Activated CD4-positive, alpha-beta memory T cell treated with anti-CD3 and anti-CD28 coated beads, Interleukin-2, amount 10 ng/mL, durations not matched to agents 7 days and 5 days (primary cell): ENCODE measurements at regions not wholly inside any gene's neighbourhood (a gene's known extent, or its start where the extent isn't known, plus 50 kb on each side); places are given as distances from the start of the nearest gene placed in this dataset.
"Not testable (repeated sequence)": the region's sequence is repeated elsewhere in the genome, so short reads cannot be mapped to it uniquely, and the experiment has no call there.

Source experiments
- CTCF ChIA-PET: fragments of 350-600 bp; sonication (Branson Sonifier 250); formaldehyde crosslinking; loops from one replicate; lab custom pipeline; 2021; ENCODE audit warnings: antibody characterized with exemption, inconsistent platforms; lab: Charles Lee
- POLR2A ChIA-PET: fragments of 350-600 bp; sonication (Branson Sonifier 250); formaldehyde crosslinking; loops from one replicate; lab custom pipeline; 2021; ENCODE audit warnings: antibody characterized with exemption; lab: Charles Lee
- DNase-seq: peaks from one replicate; pipeline ENCODE4 v3.0.0-alpha.2; 2020
- H3K27ac Mint-ChIP-seq: one replicate; pipeline ENCODE4 v1.8.0; 2021; ENCODE audit warnings: mild to moderate bottlenecking, mixed read lengths
- H3K27me3 Mint-ChIP-seq: one replicate; pipeline ENCODE4 v1.8.0; 2021; ENCODE audit warnings: mixed read lengths
- H3K36me3 Mint-ChIP-seq: one replicate; pipeline ENCODE4 v1.8.0; 2021; ENCODE audit warnings: low read depth, mixed read lengths
- H3K4me1 Mint-ChIP-seq: one replicate; pipeline ENCODE4 v1.8.0; 2021; ENCODE audit warnings: mixed read lengths
- H3K4me3 Mint-ChIP-seq: one replicate; pipeline ENCODE4 v1.8.0; 2021; ENCODE audit warnings: mild to moderate bottlenecking, mixed read lengths
- H3K9me3 Mint-ChIP-seq: one replicate; pipeline ENCODE4 v1.8.0; 2021; ENCODE audit warnings: mixed read lengths

- Mint-ChIP-seq H3K9me3 (peaks cover 5% of the 10 kb centered on the region), H3K27me3 (no peaks in the 10 kb centered on the region), H3K4me1 (no peaks in the 10 kb centered on the region), H3K27ac (no peak overlapping the region), H3K36me3 (no peaks in the 10 kb centered on the region), H3K4me3 (no peak overlapping the region)
- POLR2A ChIA-PET = no interaction called here
- CTCF ChIA-PET = no interaction called here
- DNase-seq = no peak
Measured at GRCh38 chr14:41222581-41222980, 384.1 kb upstream of the LRFN5 start.

- H3K4me3 Mint-ChIP-seq, H3K27me3 Mint-ChIP-seq: not testable (repeated sequence)
Measured at GRCh38 chr14:41214978-41215377, 391.7 kb upstream of the LRFN5 start.

GRCh38 chr14:41201696-41202095, 405.0 kb upstream of the LRFN5 start:
- CTCF ChIA-PET = no interaction called here
- H3K9me3 Mint-ChIP-seq = no peaks in the 10 kb centered on the region
- DNase-seq = no peak
- no peak overlapping the region for H3K27ac Mint-ChIP-seq
- no peaks in the 10 kb centered on the region for H3K36me3 Mint-ChIP-seq
- no peaks in the 10 kb centered on the region for H3K27me3 Mint-ChIP-seq
- H3K4me1 Mint-ChIP-seq = no peaks in the 10 kb centered on the region
- no peak overlapping the region for H3K4me3 Mint-ChIP-seq
- POLR2A ChIA-PET = no interaction called here

More at GRCh38 chr14:41214978-41215377, 391.7 kb upstream of the LRFN5 start:
- H3K4me1 Mint-ChIP-seq, POLR2A ChIA-PET, DNase-seq, H3K36me3 Mint-ChIP-seq, H3K9me3 Mint-ChIP-seq, H3K27ac Mint-ChIP-seq, CTCF ChIA-PET: not testable (repeated sequence)

GRCh38 chr14:41187868-41188267, 418.8 kb upstream of the LRFN5 start:
- H3K27ac Mint-ChIP-seq = no peak overlapping the region
- no peaks in the 10 kb centered on the region for H3K27me3 Mint-ChIP-seq
- no peaks in the 10 kb centered on the region for H3K4me1 Mint-ChIP-seq
- no peaks in the 10 kb centered on the region for H3K36me3 Mint-ChIP-seq
- POLR2A ChIA-PET = no interaction called here
- DNase-seq = no peak
- CTCF ChIA-PET = no interaction called here
- H3K4me3 Mint-ChIP-seq = no peak overlapping the region
- peaks cover 6% of the 10 kb centered on the region for H3K9me3 Mint-ChIP-seq

- Mint-ChIP-seq H3K27ac (no peak overlapping the region), H3K4me1 (no peaks in the 10 kb centered on the region), H3K36me3 (no peaks in the 10 kb centered on the region), H3K27me3 (no peaks in the 10 kb centered on the region), H3K4me3 (no peak overlapping the region), H3K9me3 (peaks cover 4% of the 10 kb centered on the region)
- no peak for DNase-seq
- POLR2A ChIA-PET = no interaction called here
- CTCF ChIA-PET = no interaction called here
Measured at GRCh38 chr14:41171045-41171444, 435.6 kb upstream of the LRFN5 start.

GRCh38 chr14:41167040-41167439, 439.6 kb upstream of the LRFN5 start:
- CTCF ChIA-PET = no interaction called here
- POLR2A ChIA-PET = no interaction called here

GRCh38 chr14:41154143-41154807, 452.4 kb upstream of the LRFN5 start:
- no peak for DNase-seq
- no peak overlapping the region for H3K27ac Mint-ChIP-seq
- no peaks in the 10 kb centered on the region for H3K36me3 Mint-ChIP-seq
- no peaks in the 10 kb centered on the region for H3K4me1 Mint-ChIP-seq
- no peak overlapping the region for H3K4me3 Mint-ChIP-seq
- H3K27me3 Mint-ChIP-seq = no peaks in the 10 kb centered on the region
- peaks cover 5% of the 10 kb centered on the region for H3K9me3 Mint-ChIP-seq
- ChIA-PET CTCF (no interaction called here), POLR2A (no interaction called here)

More at GRCh38 chr14:41167040-41167439, 439.6 kb upstream of the LRFN5 start:
- H3K36me3 Mint-ChIP-seq = no peaks in the 10 kb centered on the region
- DNase-seq = no peak
- H3K4me3 Mint-ChIP-seq = no peak overlapping the region
- no peak overlapping the region for H3K27ac Mint-ChIP-seq
- H3K4me1 Mint-ChIP-seq = no peaks in the 10 kb centered on the region
- peaks cover 4% of the 10 kb centered on the region for H3K9me3 Mint-ChIP-seq
- no peaks in the 10 kb centered on the region for H3K27me3 Mint-ChIP-seq

- no peaks in the 10 kb centered on the region for H3K9me3 Mint-ChIP-seq
- H3K4me3 Mint-ChIP-seq = no peak overlapping the region
- H3K27ac Mint-ChIP-seq = no peak overlapping the region
- ChIA-PET POLR2A (no interaction called here), CTCF (no interaction called here)
- H3K27me3 Mint-ChIP-seq = no peaks in the 10 kb centered on the region
- no peak for DNase-seq
- H3K36me3 Mint-ChIP-seq = no peaks in the 10 kb centered on the region
- no peaks in the 10 kb centered on the region for H3K4me1 Mint-ChIP-seq
Measured at GRCh38 chr14:41146391-41146790, 460.3 kb upstream of the LRFN5 start.

GRCh38 chr14:41144370-41144769, 462.3 kb upstream of the LRFN5 start:
- CTCF ChIA-PET = no interaction called here
- Mint-ChIP-seq H3K9me3 (no peaks in the 10 kb centered on the region), H3K36me3 (no peaks in the 10 kb centered on the region), H3K4me3 (no peak overlapping the region), H3K27ac (no peak overlapping the region), H3K4me1 (no peaks in the 10 kb centered on the region), H3K27me3 (no peaks in the 10 kb centered on the region)
- no peak for DNase-seq
- POLR2A ChIA-PET = no interaction called here

GRCh38 chr14:41137741-41138140, 468.9 kb upstream of the LRFN5 start:
- DNase-seq = no peak
- Mint-ChIP-seq H3K9me3 (peaks cover 2% of the 10 kb centered on the region), H3K4me1 (no peaks in the 10 kb centered on the region), H3K27ac (no peak overlapping the region), H3K36me3 (no peaks in the 10 kb centered on the region), H3K4me3 (no peak overlapping the region), H3K27me3 (no peaks in the 10 kb centered on the region)
- POLR2A ChIA-PET = no interaction called here
- CTCF ChIA-PET = no interaction called here

- H3K4me1 Mint-ChIP-seq = no peaks in the 10 kb centered on the region
- H3K27ac Mint-ChIP-seq = no peak overlapping the region
- DNase-seq = no peak
- ChIA-PET CTCF (no interaction called here), POLR2A (no interaction called here)
- no peak overlapping the region for H3K4me3 Mint-ChIP-seq
- H3K9me3 Mint-ChIP-seq = peaks cover 4% of the 10 kb centered on the region
- H3K36me3 Mint-ChIP-seq = no peaks in the 10 kb centered on the region
- no peaks in the 10 kb centered on the region for H3K27me3 Mint-ChIP-seq
Measured at GRCh38 chr14:41130274-41130673, 476.4 kb upstream of the LRFN5 start.

- no peak overlapping the region for H3K27ac Mint-ChIP-seq
- no peak for DNase-seq
- H3K4me3 Mint-ChIP-seq = no peak overlapping the region
- no peaks in the 10 kb centered on the region for H3K27me3 Mint-ChIP-seq
- H3K9me3 Mint-ChIP-seq = no peaks in the 10 kb centered on the region
- no peaks in the 10 kb centered on the region for H3K4me1 Mint-ChIP-seq
- POLR2A ChIA-PET = no interaction called here
- CTCF ChIA-PET = no interaction called here
- H3K36me3 Mint-ChIP-seq = no peaks in the 10 kb centered on the region
Measured at GRCh38 chr14:41120402-41120801, 486.3 kb upstream of the LRFN5 start.

- no peaks in the 10 kb centered on the region for H3K27me3 Mint-ChIP-seq
- no peaks in the 10 kb centered on the region for H3K4me1 Mint-ChIP-seq
- no peak overlapping the region for H3K27ac Mint-ChIP-seq
- H3K9me3 Mint-ChIP-seq = peaks cover 10% of the 10 kb centered on the region
- DNase-seq = no peak
- ChIA-PET CTCF (no interaction called here), POLR2A (no interaction called here)
- H3K4me3 Mint-ChIP-seq = no peak overlapping the region
- H3K36me3 Mint-ChIP-seq = no peaks in the 10 kb centered on the region
Measured at GRCh38 chr14:41096131-41096530, 510.5 kb upstream of the LRFN5 start.

- peaks cover 4% of the 10 kb centered on the region for H3K9me3 Mint-ChIP-seq
- ChIA-PET CTCF (no interaction called here), POLR2A (no interaction called here)
- H3K4me1 Mint-ChIP-seq = no peaks in the 10 kb centered on the region
- no peak overlapping the region for H3K4me3 Mint-ChIP-seq
- H3K27ac Mint-ChIP-seq = no peak overlapping the region
- no peaks in the 10 kb centered on the region for H3K36me3 Mint-ChIP-seq
- no peaks in the 10 kb centered on the region for H3K27me3 Mint-ChIP-seq
- DNase-seq = no peak
Measured at GRCh38 chr14:41087056-41087455, 519.6 kb upstream of the LRFN5 start.
